NCI-H2029 (cell line): ENCODE measurements at regions not wholly inside any gene's neighbourhood (a gene's known extent, or its start where the extent isn't known, plus 50 kb on each side); places are given as distances from the start of the nearest gene placed in this dataset.
"Not testable (repeated sequence)": the region's sequence is repeated elsewhere in the genome, so short reads cannot be mapped to it uniquely, and the experiment has no call there.

ENCODE experiments used
- DNase-seq: peaks from one replicate; lab custom pipeline; 2025; lab: John Stamatoyannopoulos, UW

DNA sequence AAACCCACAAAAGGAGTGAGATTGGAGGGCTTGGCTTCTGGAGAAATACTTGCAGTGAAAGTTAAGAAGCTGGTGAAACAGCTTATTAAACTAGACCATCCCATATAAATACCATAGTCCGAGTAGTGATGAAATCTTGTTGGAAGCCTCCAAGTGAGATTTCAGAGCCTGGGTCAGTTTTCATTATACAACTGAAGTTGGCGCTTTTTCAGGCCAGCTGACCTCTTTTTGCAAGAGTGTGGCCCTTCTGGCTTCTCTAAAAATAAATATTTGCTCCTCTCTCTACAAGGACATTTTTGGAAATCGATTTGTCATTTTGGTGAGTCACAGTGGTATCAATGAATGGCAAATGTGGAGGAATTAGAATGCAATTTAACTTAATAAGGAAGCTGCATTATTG is 51.2 kb upstream of the THRB start:
- DNase-seq: no peak

DNA sequence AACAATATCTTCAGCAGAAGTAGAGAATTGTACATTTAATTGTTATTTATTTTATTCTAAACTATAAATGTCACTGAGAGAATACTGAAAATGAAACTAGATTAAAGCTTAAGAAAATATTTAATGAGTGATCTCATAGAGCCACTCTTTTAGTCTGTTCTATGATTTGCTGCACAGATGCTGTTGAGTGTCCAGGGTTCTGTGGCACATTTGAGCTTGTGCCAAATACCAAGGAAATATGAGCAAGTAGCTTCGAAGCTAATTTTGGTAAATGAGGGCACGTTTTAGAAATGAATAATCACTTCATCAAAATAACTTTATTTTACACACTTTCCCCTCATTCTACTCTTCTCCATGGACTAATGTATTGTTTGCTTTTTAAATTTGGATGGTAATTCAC is 53.6 kb upstream of the THRB start:
- DNase-seq: peak; percentile 9

DNA sequence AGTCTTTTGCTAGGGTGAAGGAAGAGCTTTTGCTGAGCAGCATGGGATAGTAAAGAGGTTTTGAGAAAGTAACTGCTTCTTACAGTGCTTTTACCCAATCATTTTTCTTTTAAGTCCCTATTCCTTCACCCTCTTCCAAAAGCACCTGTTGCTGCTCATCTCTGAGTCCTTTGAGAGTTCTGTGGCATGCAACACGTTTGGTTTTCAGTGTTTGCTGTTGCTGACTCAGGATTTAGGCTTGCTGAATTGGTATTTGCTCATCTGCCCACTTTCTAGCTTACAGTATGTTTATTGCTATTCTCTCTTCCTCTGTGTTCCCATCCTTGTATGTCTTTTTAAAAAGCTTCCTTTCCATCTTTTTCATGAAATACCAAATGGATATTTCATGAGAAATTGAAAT is 55.9 kb upstream of the THRB start:
- DNase-seq: no peak

DNA sequence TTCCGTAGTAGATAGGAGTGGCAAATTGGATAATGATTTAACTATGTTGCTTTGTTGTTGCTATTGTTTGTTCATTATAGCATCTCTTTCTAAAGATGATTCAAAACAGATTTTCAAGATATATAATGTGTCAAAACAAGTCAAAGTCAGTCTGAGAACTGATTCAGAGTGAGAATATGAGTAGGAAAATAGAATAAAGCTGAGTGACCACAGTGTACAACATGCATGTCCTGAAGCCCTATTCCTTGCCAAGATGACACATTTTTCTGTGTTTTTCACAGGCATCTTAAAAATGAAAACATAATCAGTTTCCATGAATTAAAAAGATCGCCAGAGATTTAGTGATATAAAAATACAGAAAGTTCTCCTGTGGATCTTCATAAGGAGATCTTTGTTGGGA is 57.0 kb upstream of the THRB start:
- no peak for DNase-seq

DNA sequence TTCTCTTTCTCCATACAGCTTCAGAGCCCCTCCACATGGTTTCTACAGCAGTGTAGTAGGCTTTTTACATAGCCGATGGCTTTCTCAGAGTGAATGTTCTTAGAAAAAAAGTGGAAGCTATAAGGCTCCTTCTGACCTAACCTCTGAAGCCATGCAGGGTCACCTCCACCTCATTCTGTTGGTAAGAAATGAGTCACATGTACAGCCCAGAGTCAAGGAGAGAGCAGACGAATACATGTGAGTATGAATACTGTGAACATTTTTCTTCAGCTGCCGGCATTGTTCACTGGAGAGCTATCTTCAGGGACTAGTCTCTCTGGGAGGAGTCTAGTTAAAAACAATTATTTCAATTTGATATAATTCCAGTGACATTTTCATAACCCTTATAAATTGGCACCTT is 68.2 kb upstream of the THRB start:
- no peak for DNase-seq

DNA sequence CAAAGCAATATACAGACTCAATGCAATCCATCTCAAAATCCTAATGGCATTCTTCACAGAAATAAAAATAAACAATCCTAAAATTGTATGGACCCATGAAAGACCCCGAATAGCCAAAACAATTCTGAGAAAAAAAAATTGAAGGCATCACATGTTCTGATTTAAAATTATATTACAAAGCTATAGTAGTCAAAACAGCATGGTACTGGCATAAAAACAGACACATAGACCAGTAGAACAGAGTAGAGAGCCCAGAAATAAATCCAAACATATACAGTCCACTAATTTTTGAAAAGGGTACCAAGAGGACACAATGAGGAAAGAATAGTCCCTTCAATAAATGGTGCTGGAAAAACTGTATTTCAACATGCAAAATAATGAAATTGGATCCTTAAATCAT is 70.4 kb upstream of the THRB start:
- DNase-seq: no peak

DNA sequence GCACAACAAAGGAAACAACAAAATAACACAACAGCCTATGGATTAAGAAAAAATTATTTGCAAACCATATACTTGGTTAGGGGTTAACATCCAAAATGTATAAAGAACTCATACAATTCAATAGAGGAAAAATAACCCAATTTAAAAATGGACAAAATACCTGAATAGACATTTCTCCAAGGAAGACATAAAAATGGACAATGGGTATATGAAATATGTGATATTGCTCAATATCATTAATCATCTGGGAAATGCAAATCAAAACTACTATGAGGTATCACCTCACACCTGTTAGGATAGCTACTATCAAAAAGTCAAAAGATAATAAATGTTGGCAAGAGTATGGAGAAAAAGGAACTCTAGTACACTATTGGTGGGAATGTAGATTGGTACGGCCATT is 71.0 kb upstream of the THRB start:
- DNase-seq: no peak

DNA sequence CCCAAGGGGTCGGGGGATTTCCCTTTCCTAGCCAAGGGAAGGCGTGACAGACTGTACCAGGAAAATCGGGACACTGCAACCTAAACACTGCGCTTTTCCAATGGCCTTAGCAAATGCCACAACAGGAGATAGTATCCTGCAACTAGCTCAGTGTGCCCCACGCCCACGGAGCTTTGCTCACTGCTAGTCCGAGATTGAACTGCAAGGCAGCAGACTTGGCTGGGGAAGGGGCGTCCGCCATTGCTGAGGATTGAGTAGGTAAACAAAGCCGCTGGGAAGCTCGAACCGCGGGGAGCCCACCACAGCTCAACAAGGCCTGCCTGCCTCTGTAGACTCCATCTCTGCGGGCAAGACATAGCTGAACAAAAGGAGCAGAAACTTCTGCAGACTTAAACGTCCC is 72.3 kb upstream of the THRB start:
- DNase-seq: no peak

DNA sequence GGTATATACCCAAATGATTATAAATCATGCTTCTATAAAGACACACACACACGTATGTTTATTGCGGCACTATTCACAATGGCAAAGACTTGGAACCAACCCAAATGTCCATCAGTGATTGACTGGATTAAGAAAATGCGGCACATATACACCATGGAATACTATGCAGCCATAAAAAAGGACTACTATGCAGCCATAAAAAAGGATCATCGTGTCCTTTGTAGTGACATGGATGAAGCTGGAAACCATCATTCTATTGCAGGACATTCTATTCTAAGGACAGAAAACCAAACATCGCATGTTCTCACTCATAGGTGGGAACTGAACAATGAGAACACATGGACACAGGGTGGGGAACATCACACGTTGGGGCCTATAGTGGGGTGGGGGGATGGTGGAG is 77.8 kb upstream of the THRB start:
- not testable (repeated sequence) for DNase-seq

DNA sequence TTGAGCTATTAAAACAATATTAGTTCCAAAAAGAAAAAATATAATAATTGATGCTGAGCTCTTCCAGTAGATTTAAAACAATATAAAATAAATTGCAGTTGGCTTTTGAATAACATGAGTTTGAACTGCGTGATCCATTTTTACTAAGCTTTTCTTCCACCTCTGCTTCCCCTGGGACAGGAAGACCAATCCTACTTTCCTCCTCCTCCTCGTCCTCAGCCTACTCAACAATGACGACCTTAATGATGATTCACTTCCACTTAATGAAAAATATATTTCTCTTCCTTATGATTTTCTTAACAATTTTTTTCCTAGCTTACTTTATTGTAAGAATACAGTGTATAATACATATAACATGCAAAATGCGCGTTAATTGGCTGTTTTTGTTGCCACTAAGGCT is 78.9 kb upstream of the THRB start:
- no peak for DNase-seq

DNA sequence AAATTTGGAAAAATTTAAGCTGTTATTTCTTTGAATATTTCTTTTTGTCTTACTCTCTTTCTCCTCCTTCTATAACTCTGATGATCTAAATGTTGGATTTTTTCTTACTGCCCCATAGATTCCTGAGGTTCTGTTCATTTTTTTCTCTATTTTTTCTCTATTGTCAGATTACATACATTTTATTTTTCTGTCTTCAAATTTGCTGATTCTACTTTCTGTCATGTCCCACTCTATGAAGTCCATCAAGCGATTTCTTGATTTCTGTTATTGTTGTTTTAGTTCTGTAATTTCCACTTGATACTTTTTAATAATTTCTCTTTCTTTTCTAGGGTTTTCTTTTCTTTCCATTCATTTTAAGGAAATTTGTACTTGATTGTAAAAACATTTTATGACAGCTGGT is 83.7 kb upstream of the THRB start:
- no peak for DNase-seq

DNA sequence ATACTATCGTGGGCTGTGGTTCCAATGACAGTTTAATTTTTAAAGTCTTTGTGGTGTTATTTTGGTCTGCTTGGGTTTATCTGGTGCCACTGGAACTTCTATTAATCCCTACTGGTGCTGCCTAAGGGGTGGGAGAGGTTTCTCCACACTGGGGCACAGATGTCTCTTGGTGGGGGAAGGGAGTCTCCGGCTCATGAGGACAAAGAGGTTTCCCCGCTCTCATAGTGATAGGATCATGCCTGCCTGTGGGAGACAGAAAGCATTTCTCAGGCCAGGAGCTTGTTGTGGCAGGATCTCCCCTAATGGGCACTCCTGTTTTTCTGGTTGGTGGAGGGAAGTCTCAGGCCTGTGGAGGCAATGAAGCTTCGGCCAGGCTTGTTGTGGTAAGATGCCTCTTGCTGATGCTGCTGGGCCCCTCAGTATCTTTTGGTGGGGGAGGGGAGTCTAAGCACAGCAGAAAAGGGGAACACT is 84.3 kb upstream of the THRB start:
- no peak for DNase-seq

DNA sequence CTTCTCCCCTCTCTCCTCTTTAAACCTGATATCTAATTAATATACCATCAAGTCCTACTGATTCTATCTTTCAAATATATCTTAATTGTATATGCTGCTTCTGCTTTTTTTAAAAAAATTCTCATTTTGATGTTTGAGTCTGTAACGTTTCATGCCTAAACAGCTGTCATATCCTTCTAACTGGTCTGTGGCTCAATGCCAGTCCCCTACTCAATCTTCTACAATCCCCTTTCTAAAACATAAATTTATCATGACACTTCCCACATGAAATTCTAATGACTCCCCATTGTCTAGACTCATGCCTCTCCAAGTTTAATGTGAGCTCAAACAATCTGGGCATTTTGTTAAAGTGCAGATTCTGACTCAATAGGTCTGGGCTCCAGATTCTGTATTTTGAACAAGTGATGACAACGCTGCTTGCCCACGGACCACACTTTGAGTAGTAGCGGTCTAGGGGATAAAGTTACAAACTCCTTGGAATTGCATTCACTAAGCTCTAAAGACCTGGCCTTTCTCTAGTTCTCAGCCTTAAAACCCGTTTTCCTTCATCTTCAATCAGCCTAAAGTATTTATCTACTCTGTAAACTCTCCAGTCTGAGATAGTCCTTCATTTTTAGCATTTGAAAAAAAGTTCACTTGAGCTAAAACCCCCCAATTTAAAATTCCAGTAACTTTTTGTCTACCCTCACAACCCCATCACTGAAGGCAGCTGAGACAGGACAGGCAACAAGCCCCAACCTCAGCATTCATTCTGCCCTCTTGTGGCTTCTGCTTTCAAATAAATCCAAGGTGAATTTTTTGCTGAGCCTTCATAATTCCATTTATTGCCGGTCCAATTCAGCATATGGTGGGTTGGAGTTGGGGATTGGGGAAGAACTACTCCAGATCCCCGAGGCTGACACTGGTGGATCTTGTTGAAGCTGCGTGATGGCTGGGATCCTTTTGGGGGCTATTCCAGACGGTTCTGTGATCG is 88.1 kb upstream of the THRB start:
- DNase-seq: no peak

DNA sequence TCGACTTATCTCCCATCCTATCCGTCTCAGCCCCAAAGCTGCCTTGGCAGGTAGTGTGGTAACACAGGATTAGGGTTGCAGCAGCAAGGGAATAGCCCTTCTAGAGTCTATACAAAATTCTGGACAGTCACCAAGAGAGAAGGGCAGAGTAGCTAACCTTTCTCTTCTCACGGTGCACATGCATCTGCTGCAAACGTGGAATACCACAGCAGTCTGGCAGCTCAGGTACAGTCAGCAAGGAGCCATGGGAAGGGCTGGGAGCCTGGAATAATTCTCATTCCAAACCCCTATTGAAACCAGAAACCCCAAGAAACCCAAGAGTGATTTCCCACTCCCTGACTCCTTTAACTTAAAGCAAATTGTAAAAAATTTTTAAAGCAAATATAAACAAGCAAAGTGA is 92.3 kb upstream of the THRB start:
- DNase-seq: no peak

DNA sequence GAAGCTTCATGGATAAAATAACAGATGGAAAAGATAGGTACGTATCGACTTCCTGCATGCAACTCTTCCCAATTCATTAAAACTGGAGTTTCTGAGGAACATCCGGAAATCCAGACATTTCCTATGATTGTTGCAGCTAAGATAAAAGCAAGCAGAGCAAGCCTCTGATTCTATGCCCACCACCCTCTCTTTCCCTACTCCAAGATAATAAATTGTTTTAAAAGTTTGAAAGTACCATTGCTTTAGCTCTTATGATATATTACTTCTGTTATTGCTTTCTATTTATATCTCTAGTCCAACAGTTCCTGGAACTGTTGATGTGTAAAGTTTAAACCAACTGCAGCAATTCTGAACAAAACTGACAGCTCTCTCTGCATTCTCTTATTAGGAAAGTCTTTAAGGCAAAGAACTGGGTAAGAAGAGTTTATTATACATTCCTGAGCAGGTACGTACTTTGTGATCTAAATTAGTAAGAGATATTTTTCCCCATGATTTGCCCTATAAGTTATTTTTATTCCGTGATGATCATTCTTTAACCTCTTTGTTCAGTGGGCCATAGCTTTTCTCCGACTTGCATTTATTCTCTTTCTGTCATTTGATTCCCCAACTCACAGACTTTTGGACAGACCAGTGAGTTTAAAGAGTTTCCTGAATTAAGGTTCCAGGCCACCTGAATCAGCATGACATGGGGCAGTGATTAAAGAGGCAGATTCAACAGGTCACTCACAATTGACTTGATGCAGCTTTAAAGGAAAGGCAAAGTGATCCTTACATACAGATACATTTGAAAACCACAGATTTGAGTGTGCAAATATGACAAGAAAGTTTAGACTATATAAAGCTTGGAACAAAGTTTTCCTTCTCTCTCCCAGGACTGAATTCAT is 94.2 kb upstream of the THRB start:
- no peak for DNase-seq

DNA sequence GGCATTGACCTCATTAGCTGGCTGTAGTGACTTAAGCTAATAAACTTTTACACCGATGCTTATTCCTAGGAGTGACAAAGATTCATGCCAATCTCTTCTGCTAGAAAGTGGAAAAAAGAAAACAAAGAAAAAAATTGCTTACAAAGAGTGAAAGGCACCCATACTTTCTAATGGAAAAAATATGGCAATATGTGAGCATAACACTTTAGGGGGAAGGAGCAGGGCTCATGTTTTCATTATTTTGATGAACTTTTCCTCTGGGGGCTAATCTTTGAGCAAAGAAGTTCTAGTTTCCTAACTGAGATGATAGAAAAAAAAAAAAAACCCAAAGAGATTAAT is 94.8 kb upstream of the THRB start:
- DNase-seq: no peak

DNA sequence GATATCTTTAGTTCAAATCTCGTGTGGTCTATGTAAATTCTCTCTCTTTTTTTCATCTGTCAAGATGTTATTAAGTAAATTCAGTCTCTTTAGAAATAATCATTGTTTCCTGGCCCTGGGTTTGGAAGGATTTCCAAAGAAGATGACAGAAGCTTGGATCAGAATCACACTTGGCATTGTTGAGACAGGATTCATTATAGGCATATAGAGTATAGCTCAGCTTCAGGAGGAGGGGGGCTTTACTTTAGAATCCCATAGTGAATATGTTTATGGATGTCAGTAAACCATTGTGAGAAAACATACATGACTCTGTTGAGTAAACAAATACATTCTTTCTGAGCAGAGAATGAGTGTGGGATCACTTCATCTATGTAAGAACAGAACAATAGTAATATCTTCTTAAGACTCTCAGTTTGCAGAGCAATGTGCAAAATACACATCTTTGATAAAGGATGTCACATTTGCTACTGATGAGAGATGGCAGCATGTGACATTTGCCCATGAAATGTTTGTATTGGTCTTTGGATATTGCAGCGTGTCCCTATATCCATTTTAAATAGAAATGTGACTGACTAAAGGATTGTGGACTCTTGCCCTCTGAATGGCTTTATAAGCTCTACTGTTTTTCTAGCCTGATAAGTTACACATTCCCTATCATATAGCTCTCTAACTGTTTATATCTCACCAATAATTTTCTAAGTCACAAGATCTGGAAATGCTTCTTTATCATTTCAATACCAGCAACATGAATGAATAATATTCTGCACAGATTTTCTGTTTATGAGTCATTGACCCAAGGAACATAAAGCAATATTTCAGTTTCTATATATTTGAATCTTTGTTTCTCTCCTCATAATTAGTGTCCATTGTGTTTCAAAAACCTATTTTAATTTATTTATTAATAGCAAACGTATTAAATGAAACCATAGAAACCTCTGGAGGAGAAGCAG is 95.6 kb upstream of the THRB start:
- DNase-seq: no peak

DNA sequence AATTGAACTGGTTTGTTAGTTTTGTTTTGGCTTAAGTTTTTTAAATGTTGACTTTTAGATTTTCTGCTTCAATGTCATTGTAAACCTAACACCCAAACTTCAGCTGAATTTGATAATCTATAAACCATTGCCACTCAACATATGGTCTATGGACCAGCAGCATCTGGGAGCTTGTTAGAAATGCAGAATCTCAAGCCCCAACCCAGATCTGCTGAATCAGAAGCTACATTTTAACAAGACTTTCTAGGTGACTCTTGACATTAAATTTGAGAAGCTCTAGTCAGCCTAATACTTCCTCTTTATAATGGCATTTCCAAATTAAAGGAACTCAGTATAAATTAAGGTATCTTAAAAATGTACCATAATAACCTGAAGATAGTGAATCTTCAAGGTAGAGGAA is 96.5 kb upstream of the THRB start:
- no peak for DNase-seq

DNA sequence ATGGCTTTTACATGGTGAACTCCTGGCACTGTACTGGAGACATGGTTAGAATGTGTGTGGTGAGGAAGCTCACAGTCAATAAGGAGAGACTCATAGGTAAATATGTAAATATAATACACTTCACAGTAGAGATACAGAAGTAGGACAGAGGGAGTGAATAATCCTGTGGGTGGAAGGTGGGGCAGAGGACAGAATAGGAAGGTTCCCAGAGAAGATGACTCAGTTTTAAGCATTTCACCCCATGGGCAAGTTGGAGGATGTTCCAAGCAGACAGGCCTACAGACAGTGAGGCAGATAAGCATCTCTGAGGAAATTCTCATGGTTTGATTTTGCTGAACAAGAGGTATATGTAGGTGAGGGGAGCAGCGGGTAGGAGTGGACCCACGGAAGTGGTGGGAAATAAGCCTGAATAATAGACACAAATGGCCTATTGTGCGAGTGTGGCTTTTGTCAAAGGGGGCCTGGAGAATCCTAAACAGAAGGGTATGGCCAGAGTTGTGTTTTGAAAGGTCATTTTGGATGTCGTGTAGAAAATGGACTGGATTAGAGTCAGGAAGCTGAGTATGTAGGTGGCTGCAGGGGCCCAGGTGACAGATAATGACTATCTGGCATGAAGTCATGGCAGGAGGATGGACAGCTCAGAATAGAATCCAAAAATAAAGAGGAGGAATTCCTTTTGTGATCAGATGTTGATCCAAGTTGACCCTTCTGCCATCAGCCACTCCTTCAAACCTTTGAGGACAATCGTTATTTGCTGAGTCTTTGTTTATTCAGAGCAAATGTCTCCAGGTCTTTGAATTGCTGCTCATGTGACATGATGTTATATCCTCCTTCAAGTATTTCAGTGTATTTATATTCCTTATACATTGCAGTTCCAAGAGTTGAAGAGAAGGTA is 97.3 kb upstream of the THRB start:
- peak; percentile 29 for DNase-seq

DNA sequence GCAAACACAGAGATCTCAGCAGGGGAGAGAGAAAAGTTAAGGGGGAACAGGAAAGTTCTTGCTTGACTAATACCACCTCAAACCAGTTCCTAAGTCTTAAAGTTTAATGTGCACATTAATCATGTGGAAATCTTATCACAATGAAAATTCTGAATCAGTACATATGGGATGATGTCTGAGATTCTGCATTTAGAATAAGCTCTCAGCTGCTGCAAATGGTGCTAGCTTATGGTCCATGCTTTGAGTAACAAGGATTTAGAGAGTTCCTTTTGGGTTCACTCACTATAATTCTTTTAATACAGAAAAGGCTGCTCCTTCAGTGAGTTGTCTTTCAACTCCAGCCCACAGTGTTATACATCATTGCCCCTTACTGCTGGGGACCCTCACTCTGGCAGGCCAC is 99.5 kb upstream of the THRB start:
- no peak for DNase-seq

DNA sequence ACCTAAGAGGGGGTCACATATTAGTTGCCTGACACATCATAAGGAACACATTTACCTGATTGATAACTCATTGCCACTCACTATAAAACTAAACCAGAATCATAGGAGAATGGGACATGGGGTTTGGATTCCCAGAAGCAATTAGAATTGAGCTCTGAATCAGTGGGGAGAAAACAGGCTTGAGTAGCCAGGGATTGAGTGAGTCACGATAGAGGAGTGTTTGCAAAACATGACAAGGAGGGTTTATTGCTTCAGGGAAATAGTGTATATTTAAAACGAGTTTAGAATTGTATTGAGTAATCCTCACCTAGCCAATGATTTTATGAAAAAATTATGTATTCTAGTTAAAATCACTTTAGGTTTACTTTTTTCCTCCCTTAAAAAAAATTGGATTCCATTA is 101.1 kb upstream of the THRB start:
- DNase-seq: no peak
